Central memory CD8-positive, alpha-beta T cell (primary cell): ENCODE measurements at regions not wholly inside any gene's neighbourhood (a gene's known extent, or its start where the extent isn't known, plus 50 kb on each side); places are given as distances from the start of the nearest gene placed in this dataset.

Source experiments
- ATAC-seq: fragments of 150-1000 bp; cut with Tn5 transposase; replicated peaks from 2 replicates; pipeline ENCODE4 v1.10.0; 2022; ENCODE audit warnings: mild to moderate bottlenecking, moderate FRiP score, moderate number of reproducible peaks; ENCODE audit not compliant: poor library complexity, severe bottlenecking; ENCODE audit errors: extremely low read depth
- DNase-seq, 2 donors: peaks; one replicate each; pipeline ENCODE4 v3.0.0; 2021; ENCODE audit warnings: low spot score in 2 of 2
- H3K27ac Mint-ChIP-seq: one replicate; pipeline ENCODE4 v1.8.0; 2022; ENCODE audit warnings: low read depth, mild to moderate bottlenecking, moderate library complexity, mixed read lengths
- H3K27me3 Mint-ChIP-seq: one replicate; pipeline ENCODE4 v1.8.0; 2022; ENCODE audit warnings: mixed read lengths
- H3K36me3 Mint-ChIP-seq: one replicate; pipeline ENCODE4 v1.8.0; 2022; ENCODE audit warnings: mild to moderate bottlenecking, moderate library complexity, mixed read lengths; ENCODE audit not compliant: insufficient read depth
- H3K4me1 Mint-ChIP-seq: one replicate; pipeline ENCODE4 v1.8.0; 2022; ENCODE audit warnings: mixed read lengths
- H3K4me3 Mint-ChIP-seq: one replicate; pipeline ENCODE4 v1.8.0; 2022; ENCODE audit warnings: mild to moderate bottlenecking, moderate library complexity, mixed read lengths
- H3K9me3 Mint-ChIP-seq: one replicate; pipeline ENCODE4 v1.8.0; 2022; ENCODE audit warnings: mixed read lengths

- DNase-seq (no peak), ATAC-seq (no peak)
- H3K36me3 Mint-ChIP-seq: peaks cover 2% of the 10 kb centered on the region
- no peaks in the 10 kb centered on the region for H3K9me3 Mint-ChIP-seq
- no peak overlapping the region for H3K27ac Mint-ChIP-seq
- H3K27me3 Mint-ChIP-seq: no peaks in the 10 kb centered on the region
- no peak overlapping the region for H3K4me3 Mint-ChIP-seq
- H3K4me1 Mint-ChIP-seq: peaks cover 24% of the 10 kb centered on the region
Measured at GRCh38 chr13:48181482-48182145, 51.4 kb upstream of the ITM2B start.

- ATAC-seq: no peak
- H3K4me1 Mint-ChIP-seq: peaks cover 14% of the 10 kb centered on the region
Measured at GRCh38 chr13:48178126-48178525, 54.9 kb upstream of the ITM2B start.

DNA sequence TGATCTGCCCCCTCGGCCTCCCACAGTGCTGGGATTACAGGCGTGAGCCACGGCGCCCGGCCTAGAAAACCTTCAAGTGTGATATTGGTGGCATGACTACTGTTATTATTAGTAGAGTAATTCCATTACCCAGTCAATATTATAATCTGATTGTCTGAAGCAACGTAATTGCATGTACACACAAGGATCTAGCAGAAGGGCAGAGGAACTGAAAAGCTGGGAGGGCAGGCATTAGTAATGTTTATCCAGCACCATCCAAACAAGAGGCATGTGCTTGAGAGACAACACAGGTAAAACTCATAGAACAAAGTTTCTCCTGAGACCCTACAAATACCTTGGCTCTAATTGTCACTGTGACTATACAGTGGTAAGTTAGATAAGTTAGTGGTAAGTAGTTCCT lies 56.2 kb upstream of the ITM2B start:
- no peak overlapping the region for H3K27ac Mint-ChIP-seq
- ATAC-seq (no peak), DNase-seq (no peak)
- no peaks in the 10 kb centered on the region for H3K27me3 Mint-ChIP-seq
- no peaks in the 10 kb centered on the region for H3K9me3 Mint-ChIP-seq
- H3K4me3 Mint-ChIP-seq: no peak overlapping the region
- peaks cover 6% of the 10 kb centered on the region for H3K4me1 Mint-ChIP-seq
- no peaks in the 10 kb centered on the region for H3K36me3 Mint-ChIP-seq

More at GRCh38 chr13:48178126-48178525, 54.9 kb upstream of the ITM2B start:
- H3K9me3 Mint-ChIP-seq: no peaks in the 10 kb centered on the region
- H3K27me3 Mint-ChIP-seq: no peaks in the 10 kb centered on the region
- no peak for DNase-seq
- no peaks in the 10 kb centered on the region for H3K36me3 Mint-ChIP-seq
- H3K27ac Mint-ChIP-seq: no peak overlapping the region
- no peak overlapping the region for H3K4me3 Mint-ChIP-seq

DNA sequence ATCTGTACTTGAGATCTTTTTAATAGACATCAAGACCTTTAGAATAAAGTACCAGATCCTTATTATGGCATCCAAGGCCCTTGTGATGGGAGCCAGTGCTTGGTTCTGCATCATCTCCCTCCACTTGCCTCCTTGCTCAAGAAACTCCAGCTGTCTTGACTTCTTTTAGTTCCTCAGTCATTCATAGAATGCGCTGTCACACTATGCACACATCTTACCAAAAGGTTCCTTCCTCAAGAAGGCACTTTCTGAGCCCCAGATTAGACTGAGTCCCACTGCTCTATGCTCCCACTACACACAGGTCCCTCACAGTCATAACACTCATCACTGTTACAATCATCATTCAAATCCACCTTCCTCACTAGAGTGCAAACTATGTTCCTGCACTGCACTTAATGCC lies 57.8 kb upstream of the ITM2B start:
- DNase-seq: no peak
- no peaks in the 10 kb centered on the region for H3K27me3 Mint-ChIP-seq
- no peaks in the 10 kb centered on the region for H3K9me3 Mint-ChIP-seq
- no peak overlapping the region for H3K4me3 Mint-ChIP-seq
- no peak for ATAC-seq
- H3K36me3 Mint-ChIP-seq: no peaks in the 10 kb centered on the region
- no peak overlapping the region for H3K27ac Mint-ChIP-seq
- H3K4me1 Mint-ChIP-seq: peaks cover 6% of the 10 kb centered on the region

GRCh38 chr13:48167866-48168265 lies 65.1 kb upstream of the ITM2B start:
- Mint-ChIP-seq H3K27ac (no peak overlapping the region), H3K9me3 (no peaks in the 10 kb centered on the region), H3K4me3 (no peak overlapping the region), H3K27me3 (no peaks in the 10 kb centered on the region), H3K4me1 (no peaks in the 10 kb centered on the region), H3K36me3 (no peaks in the 10 kb centered on the region)
- DNase-seq: no peak
- ATAC-seq: no peak

DNA sequence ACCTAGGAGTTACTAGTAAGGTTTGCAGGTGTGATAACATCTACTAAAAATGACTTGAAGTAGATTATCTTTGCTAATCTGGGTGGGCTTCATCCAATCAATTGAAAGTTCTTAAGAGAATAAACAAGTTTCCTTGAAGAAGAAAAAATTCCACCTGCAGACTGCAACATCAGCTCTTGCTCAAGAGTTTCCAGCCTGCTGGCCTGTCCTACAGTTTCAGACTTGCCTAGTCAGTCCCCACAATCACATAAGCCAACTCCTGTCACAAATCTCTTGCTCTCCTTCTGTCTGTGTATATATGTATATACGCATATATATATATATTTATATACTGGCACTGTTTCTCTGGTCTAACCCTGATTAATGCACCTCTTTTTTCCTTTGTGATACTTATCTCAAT lies 67.3 kb upstream of the ITM2B start:
- Mint-ChIP-seq H3K27ac (no peak overlapping the region), H3K36me3 (no peaks in the 10 kb centered on the region), H3K27me3 (no peaks in the 10 kb centered on the region), H3K9me3 (no peaks in the 10 kb centered on the region), H3K4me3 (no peak overlapping the region), H3K4me1 (peaks cover 4% of the 10 kb centered on the region)
- DNase-seq (no peak), ATAC-seq (no peak)

GRCh38 chr13:48165063-48165462 lies 67.9 kb upstream of the ITM2B start:
- ATAC-seq: no peak
- Mint-ChIP-seq H3K4me3 (no peak overlapping the region), H3K9me3 (no peaks in the 10 kb centered on the region), H3K36me3 (no peaks in the 10 kb centered on the region), H3K4me1 (peaks cover 8% of the 10 kb centered on the region), H3K27ac (no peak overlapping the region), H3K27me3 (no peaks in the 10 kb centered on the region)
- DNase-seq: no peak

DNA sequence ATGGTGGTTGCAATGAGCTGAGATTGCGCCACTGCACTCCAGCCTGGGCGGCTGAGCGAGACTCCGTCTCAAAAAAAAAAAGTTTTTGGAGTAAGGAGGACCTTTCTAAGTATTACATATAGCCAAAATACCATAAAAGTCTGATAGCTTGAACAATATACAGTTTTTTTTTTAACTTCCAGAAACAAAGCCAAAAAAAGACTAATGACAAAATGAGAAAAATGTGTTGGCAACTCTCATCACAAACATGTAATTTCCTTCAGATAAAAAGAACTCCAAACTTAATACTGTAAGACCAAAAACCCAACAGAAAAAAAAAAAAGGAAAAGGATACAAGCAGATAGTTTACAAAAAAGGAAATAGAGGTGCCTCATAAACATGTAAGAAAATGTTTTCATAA lies 68.2 kb upstream of the MED4 start:
- ATAC-seq: no peak
- Mint-ChIP-seq H3K4me1 (peaks cover 12% of the 10 kb centered on the region), H3K4me3 (no peak overlapping the region), H3K27me3 (no peaks in the 10 kb centered on the region), H3K36me3 (no peaks in the 10 kb centered on the region), H3K27ac (no peak overlapping the region), H3K9me3 (no peaks in the 10 kb centered on the region)
- DNase-seq: no peak

GRCh38 chr13:48162217-48162616 lies 67.3 kb upstream of the MED4 start:
- no peaks in the 10 kb centered on the region for H3K27me3 Mint-ChIP-seq
- H3K36me3 Mint-ChIP-seq: no peaks in the 10 kb centered on the region
- no peak overlapping the region for H3K4me3 Mint-ChIP-seq
- no peak for ATAC-seq
- no peak overlapping the region for H3K27ac Mint-ChIP-seq
- no peaks in the 10 kb centered on the region for H3K9me3 Mint-ChIP-seq
- peaks cover 14% of the 10 kb centered on the region for H3K4me1 Mint-ChIP-seq
- DNase-seq: no peak

GRCh38 chr13:48161530-48162179 lies 66.8 kb upstream of the MED4 start:
- no peaks in the 10 kb centered on the region for H3K27me3 Mint-ChIP-seq
- H3K4me3 Mint-ChIP-seq: no peak overlapping the region
- H3K9me3 Mint-ChIP-seq: no peaks in the 10 kb centered on the region
- peaks cover 14% of the 10 kb centered on the region for H3K4me1 Mint-ChIP-seq
- ATAC-seq (peak; percentile 36), DNase-seq (no peak)
- H3K36me3 Mint-ChIP-seq: no peaks in the 10 kb centered on the region
- H3K27ac Mint-ChIP-seq: no peak overlapping the region

- peaks cover 4% of the 10 kb centered on the region for H3K36me3 Mint-ChIP-seq
- peaks cover 20% of the 10 kb centered on the region for H3K4me1 Mint-ChIP-seq
- no peaks in the 10 kb centered on the region for H3K27me3 Mint-ChIP-seq
- peak overlapping the region; percentile 30 for H3K27ac Mint-ChIP-seq
- no peak overlapping the region for H3K4me3 Mint-ChIP-seq
- ATAC-seq: no peak
- no peak for DNase-seq
- no peaks in the 10 kb centered on the region for H3K9me3 Mint-ChIP-seq
Measured at GRCh38 chr13:48160606-48161278, 65.8 kb upstream of the MED4 start.

GRCh38 chr13:48159826-48160225 lies 64.9 kb upstream of the MED4 start:
- ATAC-seq: no peak
- H3K4me1 Mint-ChIP-seq: peaks cover 29% of the 10 kb centered on the region
- no peak for DNase-seq
- H3K27me3 Mint-ChIP-seq: no peaks in the 10 kb centered on the region
- no peak overlapping the region for H3K4me3 Mint-ChIP-seq
- peak overlapping the region; percentile 30 for H3K27ac Mint-ChIP-seq
- H3K36me3 Mint-ChIP-seq: peaks cover 4% of the 10 kb centered on the region
- H3K9me3 Mint-ChIP-seq: no peaks in the 10 kb centered on the region

DNA sequence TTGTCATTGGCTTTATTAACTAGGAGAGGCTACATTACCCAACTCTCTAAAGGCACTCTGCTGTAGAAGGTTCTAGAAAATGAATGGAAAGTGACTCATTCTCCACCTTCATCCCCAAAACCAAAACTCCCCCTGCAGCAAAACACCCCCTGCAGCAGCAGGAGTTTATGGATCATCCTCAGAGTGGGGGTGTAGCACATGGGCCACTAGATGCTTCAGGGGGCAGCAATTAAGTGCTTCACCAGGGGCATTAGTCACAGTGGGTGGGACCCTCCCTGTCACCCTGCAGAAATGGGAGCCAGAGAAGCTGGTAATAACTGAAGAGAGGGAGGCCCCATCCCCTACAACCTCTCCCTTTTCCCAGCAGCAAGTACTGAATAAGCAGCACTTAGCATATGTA lies 64.5 kb upstream of the MED4 start:
- Mint-ChIP-seq H3K4me1 (peaks cover 33% of the 10 kb centered on the region), H3K27ac (no peak overlapping the region), H3K9me3 (no peaks in the 10 kb centered on the region), H3K4me3 (no peak overlapping the region), H3K36me3 (peaks cover 4% of the 10 kb centered on the region), H3K27me3 (no peaks in the 10 kb centered on the region)
- DNase-seq: no peak
- ATAC-seq: no peak
